GM12878 (cell line): ENCODE measurements at regions not wholly inside any gene's neighbourhood (a gene's known extent, or its start where the extent isn't known, plus 50 kb on each side); places are given as distances from the start of the nearest gene placed in this dataset.

Source experiments
- ATAC-seq: fragments of 200-7000 bp; cut with Tn5 transposase; 3 replicates; pipeline ENCODE4 v1.9.1; 2020; ENCODE audit warnings: mild to moderate bottlenecking, moderate library complexity
- BruUV-seq: library from RNA; stranded (reverse); fragments of 400-500 nt; replicated peaks from 2 replicates; lab custom pipeline; 2021; lab: Mats Ljungman, UMichigan
- CTCF ChIA-PET: fragments of 300-600 bp; sonication (Branson Sonifier 250); formaldehyde crosslinking; extraction: SDS; loops from one replicate; lab custom pipeline; 2021; ENCODE audit warnings: inconsistent platforms; lab: Yijun Ruan, JAX
- POLR2A ChIA-PET: fragments of 350-600 bp; formaldehyde crosslinking; extraction: SDS; loops from one replicate; lab custom pipeline; 2021; ENCODE audit warnings: inconsistent platforms; lab: Charles Lee
- RAD21 ChIA-PET: fragments of 300-600 bp; sonication (Branson Sonifier 250); formaldehyde crosslinking; loops from one replicate; lab custom pipeline; 2023; ENCODE audit warnings: antibody characterized with exemption; ENCODE audit not compliant: unreplicated experiment; lab: Charles Lee
- SMC1A ChIA-PET: fragments of 300-600 bp; sonication (Branson Sonifier 250); formaldehyde crosslinking; loops from one replicate; lab custom pipeline; 2023; ENCODE audit not compliant: unreplicated experiment, uncharacterized antibody; lab: Charles Lee
- DNase-seq: peaks from one replicate; pipeline ENCODE4 v3.0.0-alpha.2; 2011; ENCODE audit warnings: low read depth, low spot score
- FAIRE-seq: peaks from 3 replicates; lab custom pipeline; 2011; peaks lifted over from hg19 to GRCh38; lab: Jason Lieb, UNC
- H2AFZ ChIP-seq: 2 replicates; pipeline ENCODE4 v1.6.0; 2011; ENCODE audit warnings: low read depth, low read length, control low read depth; ENCODE audit not compliant: control insufficient read depth
- H3K27ac ChIP-seq: 2 replicates; pipeline ENCODE4 v1.5.1; 2011; ENCODE audit warnings: control low read depth; ENCODE audit not compliant: control insufficient read depth, insufficient read depth
- H3K27me3 ChIP-seq, 2 experiments: replicated peaks in 1 of 2; 2 replicates each; pipeline versions ENCODE4 v1.6.0 to v1.6.1; 2011; ENCODE audit warnings: low read length in 1 of 2; ENCODE audit not compliant: control insufficient read depth in 2 of 2, insufficient read depth in 2 of 2
- H3K36me3 ChIP-seq, 2 experiments: 2 replicates each; pipeline ENCODE4 v1.5.1; 2011; ENCODE audit warnings: low read length in 1 of 2; ENCODE audit not compliant: control insufficient read depth in 2 of 2, insufficient read depth in 2 of 2
- H3K4me1 ChIP-seq: 2 replicates; pipeline ENCODE4 v1.6.1; 2011; ENCODE audit warnings: mild to moderate bottlenecking, low read length, moderate library complexity, mixed read lengths; ENCODE audit not compliant: control insufficient read depth, insufficient read depth
- H3K4me2 ChIP-seq: 2 replicates; pipeline ENCODE4 v1.6.0; 2011; ENCODE audit warnings: control low read depth; ENCODE audit not compliant: control insufficient read depth, insufficient read depth
- H3K4me3 ChIP-seq: fragments of 200-600 bp; sonication (generic); 2 replicates; pipeline ENCODE4 v1.5.1; 2016
- H3K79me2 ChIP-seq: 2 replicates; pipeline ENCODE4 v1.6.0; 2011; ENCODE audit warnings: low read length; ENCODE audit not compliant: control insufficient read depth, insufficient read depth
- H3K9ac ChIP-seq: 2 replicates; pipeline ENCODE4 v1.8.0; 2011; ENCODE audit warnings: low read length, control low read depth, mixed read lengths; ENCODE audit not compliant: control insufficient read depth, insufficient read depth
- H3K9me3 ChIP-seq: replicated peaks from 3 replicates; pipeline ENCODE4 v1.5.1; 2011; ENCODE audit warnings: mild to moderate bottlenecking, low read length; ENCODE audit not compliant: control insufficient read depth, insufficient read depth
- H4K20me1 ChIP-seq: 2 replicates; pipeline ENCODE4 v1.6.0; 2011; ENCODE audit not compliant: control insufficient read depth, insufficient read depth
- ATF2 ChIP-seq: IDR thresholded peaks from 2 replicates; pipeline ENCODE4 v1.6.1; 2012; ENCODE audit warnings: low read length, inconsistent platforms
- IRF5 ChIP-seq: fragments of 450-650 bp; IDR thresholded peaks from 2 replicates; pipeline ENCODE4 v1.6.1; 2017; ENCODE audit warnings: borderline replicate concordance
- KLF5 ChIP-seq: fragments of 450-650 bp; IDR thresholded peaks from 2 replicates; pipeline ENCODE4 v1.6.1; 2014; ENCODE audit warnings: mild to moderate bottlenecking; ENCODE audit not compliant: partially characterized antibody
- MEF2A ChIP-seq: IDR thresholded peaks from 2 replicates; pipeline ENCODE4 v1.6.1; 2011; ENCODE audit warnings: low read depth, mild to moderate bottlenecking, low read length, moderate library complexity; ENCODE audit not compliant: insufficient read depth
- NKRF ChIP-seq: fragments of 450-650 bp; conservative IDR thresholded peaks from 2 replicates; pipeline ENCODE4 v1.6.1; 2017; ENCODE audit warnings: mild to moderate bottlenecking, moderate library complexity
- PBX3 ChIP-seq: IDR thresholded peaks from 2 replicates; pipeline ENCODE4 v1.6.1; 2011; ENCODE audit warnings: mild to moderate bottlenecking, low read depth, low read length, moderate library complexity; ENCODE audit not compliant: insufficient replicate concordance
- RELB ChIP-seq: fragments of 450-650 bp; IDR thresholded peaks from 2 replicates; pipeline ENCODE4 v1.6.1; 2017; ENCODE audit warnings: low read depth, mild to moderate bottlenecking, moderate library complexity
- SMC3 ChIP-seq: IDR thresholded peaks from 2 replicates; pipeline ENCODE4 v1.6.1; 2011; ENCODE audit warnings: low read length, improper control_type of control experiment, borderline replicate concordance
- SPI1 ChIP-seq: IDR thresholded peaks from 2 replicates; pipeline ENCODE4 v1.6.1; 2011; ENCODE audit warnings: low read depth, mild to moderate bottlenecking, low read length, moderate library complexity, borderline replicate concordance; ENCODE audit not compliant: insufficient read depth
- TAF1 ChIP-seq: IDR thresholded peaks from 2 replicates; pipeline ENCODE4 v1.6.1; 2011; ENCODE audit warnings: mild to moderate bottlenecking, low read depth, low read length, borderline replicate concordance
- ZZZ3 ChIP-seq: IDR thresholded peaks from 2 replicates; pipeline ENCODE4 v1.6.1; 2011; ENCODE audit warnings: low read depth; ENCODE audit not compliant: control insufficient read depth, insufficient read length
- WGBS: methylation state at CpG from one replicate; pipeline ENCODE4 v1.1.6; 2016; ENCODE audit warnings: low lambda C conversion rate; ENCODE audit not compliant: insufficient replicate concordance, insufficient coverage; ENCODE audit errors: missing lambda C conversion rate; 5-methylcytosine and 5-hydroxymethylcytosine counted together
- in situ Hi-C: fragments of 300-500 bp; cut with MboI; formaldehyde crosslinking; loops from 9 replicates; pipeline ENCODE4 v1.14.3; 2018; ENCODE audit warnings: mixed read lengths
- intact Hi-C: fragments of 100-400 bp; cut with micrococcal nuclease; formaldehyde crosslinking; loops from one replicate; pipeline ENCODE4 v1.14.2; 2022; ENCODE audit not compliant: unreplicated experiment

- TF ChIP-seq IRF5 (no peak), SMC3 (no peak)
These were observed 340.8 kb upstream of the MTNR1B start (continued) for GRCh38 chr11:92628401-92629292.

- Histone ChIP-seq H4K20me1 (no peaks in the 10 kb centered on the region), H3K27ac (no peak overlapping the region), H3K4me3 (no peak overlapping the region), H3K36me3 (no peaks in the 10 kb centered on the region), H2AFZ (no peak overlapping the region), H3K27me3 (no peaks in the 10 kb centered on the region), H3K9ac (no peak overlapping the region), H3K4me2 (no peak overlapping the region), H3K79me2 (no peaks in the 10 kb centered on the region), H3K9me3 (no peaks in the 10 kb centered on the region), H3K4me1 (no peaks in the 10 kb centered on the region)
- FAIRE-seq = no peak
- BruUV-seq = no TSS peak
- no peak for DNase-seq
- POLR2A ChIA-PET = no interaction called here
- ATAC-seq = no peak
- in situ Hi-C loops = no loop called here
- RAD21 ChIA-PET = no interaction called here
- intact Hi-C loops = no loop called here
- SMC1A ChIA-PET = no interaction called here
- CTCF ChIA-PET = no interaction called here
- WGBS = 2% methylated on average over 3 of the region's 3 CpGs
- TF ChIP-seq PBX3 = no peak
- no peak for TF ChIP-seq ZZZ3
- TF ChIP-seq ATF2 = no peak
- TF ChIP-seq NKRF = no peak
- no peak for TF ChIP-seq TAF1
- no peak for TF ChIP-seq KLF5
- no peak for TF ChIP-seq SPI1
- TF ChIP-seq RELB = no peak
- no peak for TF ChIP-seq MEF2A
These were observed 337.0 kb upstream of the MTNR1B start for GRCh38 chr11:92632495-92632894.
